ENCODE measurements at regions not wholly inside any gene's neighbourhood (a gene's known extent, or its start where the extent isn't known, plus 50 kb on each side); places are given as distances from the start of the nearest gene placed in this dataset.
A peak's percentile ranks its signal among the peaks of the same experiment; 100 is the strongest.

- dilution Hi-C loops (cut with MboI; ENCODE audit: extremely low pct_ligation_motif_present, low sequenced_read_pairs): no loop called here
- Histone ChIP-seq H3K9ac (ENCODE audit: control insufficient read depth, extremely low read depth, insufficient read depth, low read length) (no peak overlapping the region), H3K27ac (ENCODE audit: control insufficient read depth, insufficient read depth, low read length) (no peak overlapping the region), H3K4me3 (ENCODE audit: control insufficient read depth in 2 of 3, extremely low read depth in 1 of 3, insufficient read depth in 2 of 3, low read depth in 1 of 3, low read length in 3 of 3) (no peak overlapping the region), H2AFZ (ENCODE audit: control insufficient read depth, low read length) (no peak overlapping the region), H3K27me3 (ENCODE audit: control insufficient read depth, extremely low read depth, insufficient read depth, low read length) (no peaks in the 10 kb centered on the region), H3K9me1 (ENCODE audit: control insufficient read depth, extremely low read depth, insufficient read depth, low read length) (no peaks in the 10 kb centered on the region), H3K36me3 (ENCODE audit: control insufficient read depth in 2 of 2, extremely low read depth in 1 of 2, insufficient read depth in 2 of 2, low read length in 2 of 2) (no peaks in the 10 kb centered on the region), H4K20me1 (ENCODE audit: control insufficient read depth, extremely low read depth, insufficient read depth, low read length) (no peaks in the 10 kb centered on the region), H3K9me3 (ENCODE audit: control insufficient read depth, low read depth, low read length) (no peaks in the 10 kb centered on the region), H3K4me1 (ENCODE audit: control insufficient read depth, extremely low read depth, insufficient read depth, low read length) (no peaks in the 10 kb centered on the region), H3K4me2 (ENCODE audit: control insufficient read depth, extremely low read depth, insufficient read depth, low read depth, low read length) (no peak overlapping the region), H3K79me2 (ENCODE audit: control insufficient read depth, insufficient read depth, low read length) (no peaks in the 10 kb centered on the region)
- no peak for TF ChIP-seq EZH2 (IDR thresholded peaks at IDR 0.05; ENCODE audit: low read length)
- TF ChIP-seq CTCF (optimal IDR thresholded peaks at IDR 0.05 in 1 of 3, IDR thresholded peaks at IDR 0.05 in 1 of 3, conservative IDR thresholded peaks at IDR 0.05 in 1 of 3; ENCODE audit: extremely low read depth in 1 of 3, insufficient read depth in 2 of 3, low read length in 3 of 3): peak; percentile 52 to 66 (median 65)
- FAIRE-seq (peak; percentile 13), DNase-seq (ENCODE audit: low read depth, low spot score) (peak; percentile 9)
These were observed 354.6 kb upstream of the SETBP1 start for GRCh38 chr18:44325903-44326635.

- Histone ChIP-seq H3K9ac (ENCODE audit: control insufficient read depth, extremely low read depth, insufficient read depth, low read length) (no peak overlapping the region), H3K9me1 (ENCODE audit: control insufficient read depth, extremely low read depth, insufficient read depth, low read length) (no peaks in the 10 kb centered on the region), H3K9me3 (ENCODE audit: control insufficient read depth, low read depth, low read length) (no peaks in the 10 kb centered on the region), H3K27ac (ENCODE audit: control insufficient read depth, insufficient read depth, low read length) (no peak overlapping the region), H3K79me2 (ENCODE audit: control insufficient read depth, insufficient read depth, low read length) (no peaks in the 10 kb centered on the region), H3K4me3 (ENCODE audit: control insufficient read depth in 2 of 3, extremely low read depth in 1 of 3, insufficient read depth in 2 of 3, low read depth in 1 of 3, low read length in 3 of 3) (no peak overlapping the region), H3K27me3 (ENCODE audit: control insufficient read depth, extremely low read depth, insufficient read depth, low read length) (no peaks in the 10 kb centered on the region), H3K4me2 (ENCODE audit: control insufficient read depth, extremely low read depth, insufficient read depth, low read depth, low read length) (no peak overlapping the region), H3K36me3 (ENCODE audit: control insufficient read depth in 2 of 2, extremely low read depth in 1 of 2, insufficient read depth in 2 of 2, low read length in 2 of 2) (no peaks in the 10 kb centered on the region), H3K4me1 (ENCODE audit: control insufficient read depth, extremely low read depth, insufficient read depth, low read length) (no peaks in the 10 kb centered on the region), H2AFZ (ENCODE audit: control insufficient read depth, low read length) (no peak overlapping the region), H4K20me1 (ENCODE audit: control insufficient read depth, extremely low read depth, insufficient read depth, low read length) (no peaks in the 10 kb centered on the region)
- no peak for DNase-seq (ENCODE audit: low read depth, low spot score)
- no peak for TF ChIP-seq CTCF (optimal IDR thresholded peaks at IDR 0.05 in 1 of 3, IDR thresholded peaks at IDR 0.05 in 1 of 3, conservative IDR thresholded peaks at IDR 0.05 in 1 of 3; ENCODE audit: extremely low read depth in 1 of 3, insufficient read depth in 2 of 3, low read length in 3 of 3)
- TF ChIP-seq EZH2 (IDR thresholded peaks at IDR 0.05; ENCODE audit: low read length): no peak
- FAIRE-seq: no peak
- dilution Hi-C loops (cut with MboI; ENCODE audit: extremely low pct_ligation_motif_present, low sequenced_read_pairs): no loop called here
These were observed 348.8 kb upstream of the SETBP1 start for GRCh38 chr18:44331656-44332570.

Measured in keratinocyte (primary cell).